H1 (cell line): ENCODE measurements at regions not wholly inside any gene's neighbourhood (a gene's known extent, or its start where the extent isn't known, plus 50 kb on each side); places are given as distances from the start of the nearest gene placed in this dataset.

Experiments
- CTCF ChIA-PET: fragments of 300-600 bp; sonication (Branson Sonifier 250); formaldehyde crosslinking; loops from one replicate; lab custom pipeline; 2021; ENCODE audit not compliant: partially characterized antibody; lab: Charles Lee
- POLR2A ChIA-PET: fragments of 300-600 bp; sonication (Branson Sonifier 250); formaldehyde crosslinking; loops from one replicate; lab custom pipeline; 2021; ENCODE audit warnings: inconsistent platforms; ENCODE audit not compliant: partially characterized antibody; lab: Charles Lee
- DNase-seq, 2 experiments: peaks; one replicate each; pipeline versions ENCODE4 v3.0.0 to v3.0.0-alpha.2; 2010 to 2022; ENCODE audit warnings: low spot score in 2 of 2, low read depth in 1 of 2, mixed read lengths in 1 of 2
- FAIRE-seq: peaks from 2 replicates; lab custom pipeline; 2011; peaks lifted over from hg19 to GRCh38; lab: Jason Lieb, UNC
- H2AFZ ChIP-seq: 2 replicates; pipeline ENCODE4 v1.8.1; 2012; ENCODE audit warnings: low read length, inconsistent platforms
- H2AK5ac ChIP-seq: 2 replicates; pipeline ENCODE4 v1.6.1; 2013; ENCODE audit warnings: low read depth, low read length
- H2BK120ac ChIP-seq: replicated peaks from 2 replicates; pipeline ENCODE3; 2013; ENCODE audit warnings: low read depth, low read length, inconsistent platforms
- H2BK12ac ChIP-seq: 2 replicates; pipeline ENCODE4 v1.6.1; 2013; ENCODE audit warnings: low read depth, low read length
- H2BK15ac ChIP-seq: 2 replicates; pipeline ENCODE4 v1.6.1; 2013; ENCODE audit warnings: low read length
- H2BK20ac ChIP-seq: 2 replicates; pipeline ENCODE4 v1.6.1; 2013; ENCODE audit warnings: low read length
- H2BK5ac ChIP-seq: 2 replicates; pipeline ENCODE4 v1.6.1; 2013; ENCODE audit warnings: low read depth, low read length
- H3K14ac ChIP-seq: 2 replicates; pipeline ENCODE4 v1.6.1; 2013; ENCODE audit warnings: inconsistent platforms; ENCODE audit not compliant: insufficient read length
- H3K18ac ChIP-seq: 2 replicates; pipeline ENCODE4 v1.6.1; 2013; ENCODE audit warnings: low read length; ENCODE audit errors: extremely low read depth
- H3K23ac ChIP-seq: 2 replicates; pipeline ENCODE4 v1.6.1; 2013; ENCODE audit warnings: inconsistent platforms; ENCODE audit not compliant: insufficient read length
- H3K23me2 ChIP-seq: 2 replicates; pipeline ENCODE4 v1.6.1; 2013; ENCODE audit warnings: low read depth, low read length
- H3K27ac ChIP-seq: 2 replicates; pipeline ENCODE4 v1.6.1; 2011; ENCODE audit warnings: low read depth, low read length, inconsistent platforms
- H3K27me3 ChIP-seq, 4 experiments: replicated peaks in 1 of 4; 1 replicate in 1 of 4; 2 replicates in 3 of 4; pipeline versions ENCODE4 v1.6.1 to v1.8.1; 2011 to 2013; ENCODE audit warnings: low read length in 3 of 4, mild to moderate bottlenecking in 3 of 4, inconsistent platforms in 2 of 4, mixed read lengths in 2 of 4, moderate library complexity in 1 of 4; ENCODE audit not compliant: control insufficient read depth in 3 of 4, insufficient read depth in 3 of 4; ENCODE audit errors: extremely low read depth in 1 of 4
- H3K36me3 ChIP-seq, 4 experiments: 2 replicates each; pipeline versions ENCODE4 v1.6.1 to v1.8.1; 2011 to 2013; ENCODE audit warnings: mild to moderate bottlenecking in 4 of 4, low read length in 3 of 4, moderate library complexity in 2 of 4, control low read depth in 1 of 4, inconsistent platforms in 1 of 4; ENCODE audit not compliant: insufficient read depth in 4 of 4, control insufficient read depth in 2 of 4
- H3K4ac ChIP-seq: replicated peaks from 2 replicates; pipeline ENCODE3; 2013; ENCODE audit warnings: low read length, low read depth, mixed read lengths, inconsistent platforms; ENCODE audit not compliant: insufficient read length
- H3K4me1 ChIP-seq, 4 experiments: replicated peaks in 1 of 4; 1 replicate in 1 of 4; 2 replicates in 3 of 4; pipeline versions ENCODE4 v1.6.1 to v1.8.1; 2011 to 2013; ENCODE audit warnings: low read length in 3 of 4, inconsistent platforms in 2 of 4, mixed read lengths in 1 of 4; ENCODE audit not compliant: insufficient read depth in 4 of 4, control insufficient read depth in 3 of 4
- H3K4me2 ChIP-seq, 2 experiments: 2 replicates each; pipeline versions ENCODE4 v1.6.1 to v1.8.1; 2011 to 2013; ENCODE audit warnings: low read depth in 2 of 2, low read length in 2 of 2, control low read depth in 1 of 2, inconsistent platforms in 1 of 2, mild to moderate bottlenecking in 1 of 2; ENCODE audit not compliant: insufficient read depth in 1 of 2
- H3K4me3 ChIP-seq, 4 experiments: fragments of 200-600, 300-600 bp in 1 of 4; sonication (generic), shearing (Covaris generic), sonication (Bioruptor Twin) in 1 of 4; 2 replicates each; pipeline versions ENCODE4 v1.5.1 to v1.8.1; 2011 to 2016; ENCODE audit warnings: low read length in 4 of 4, low read depth in 3 of 4, control low read depth in 2 of 4, inconsistent platforms in 2 of 4, mild to moderate bottlenecking in 2 of 4, mixed read lengths in 1 of 4, moderate library complexity in 1 of 4; ENCODE audit not compliant: insufficient read depth in 2 of 4; ENCODE audit errors: extremely low read depth in 1 of 4
- H3K56ac ChIP-seq: replicated peaks from 2 replicates; pipeline ENCODE3; 2013; ENCODE audit warnings: low read depth, mild to moderate bottlenecking, mixed read lengths, low read length, inconsistent platforms; ENCODE audit not compliant: insufficient read length
- H3K79me1 ChIP-seq: 2 replicates; pipeline ENCODE4 v1.6.1; 2013; ENCODE audit warnings: low read depth, low read length, control low read depth
- H3K79me2 ChIP-seq, 2 experiments: 2 replicates each; pipeline versions ENCODE4 v1.6.1 to v1.8.1; 2012 to 2013; ENCODE audit warnings: low read length in 2 of 2, mild to moderate bottlenecking in 2 of 2, inconsistent platforms in 1 of 2; ENCODE audit not compliant: insufficient read depth in 2 of 2, control insufficient read depth in 1 of 2
- H3K9ac ChIP-seq, 4 experiments: replicated peaks in 1 of 4; 1 replicate in 1 of 4; 2 replicates in 3 of 4; pipeline versions ENCODE4 v1.6.1 to v1.8.1; 2011 to 2013; ENCODE audit warnings: low read depth in 3 of 4, low read length in 3 of 4, control low read depth in 2 of 4, mild to moderate bottlenecking in 2 of 4, moderate library complexity in 2 of 4, inconsistent platforms in 1 of 4; ENCODE audit errors: extremely low read depth in 1 of 4
- H3K9me3 ChIP-seq, 2 experiments: 2 replicates each; pipeline versions ENCODE4 v1.6.1 to v1.8.1; 2012 to 2013; ENCODE audit warnings: mild to moderate bottlenecking in 2 of 2, moderate library complexity in 2 of 2, control low read depth in 1 of 2, inconsistent platforms in 1 of 2, low read depth in 1 of 2, low read length in 1 of 2, mixed read lengths in 1 of 2; ENCODE audit not compliant: insufficient read depth in 2 of 2
- H4K20me1 ChIP-seq, 2 experiments: replicated peaks in 1 of 2; 2 replicates each; pipeline versions ENCODE3 to v1.8.1; 2011 to 2013; ENCODE audit warnings: inconsistent platforms in 2 of 2, low read length in 2 of 2, mild to moderate bottlenecking in 1 of 2; ENCODE audit not compliant: insufficient read depth in 2 of 2, control insufficient read depth in 1 of 2
- H4K5ac ChIP-seq: 2 replicates; pipeline ENCODE4 v1.6.1; 2013; ENCODE audit warnings: low read length, low read depth, mixed read lengths, inconsistent platforms; ENCODE audit not compliant: insufficient read length
- H4K8ac ChIP-seq: 2 replicates; pipeline ENCODE4 v1.8.0; 2013; ENCODE audit warnings: mild to moderate bottlenecking, moderate library complexity, low read length, inconsistent platforms; ENCODE audit not compliant: insufficient read depth; ENCODE audit errors: extremely low read depth
- H4K91ac ChIP-seq: replicated peaks from 2 replicates; pipeline ENCODE3; 2013; ENCODE audit warnings: low read length, mixed read lengths, inconsistent platforms; ENCODE audit not compliant: insufficient read length
- ATF3 ChIP-seq: IDR thresholded peaks from 2 replicates; pipeline ENCODE4 v1.6.1; 2011; ENCODE audit warnings: low read depth, mild to moderate bottlenecking, low read length; ENCODE audit not compliant: insufficient read depth
- BACH1 ChIP-seq: IDR thresholded peaks from 2 replicates; pipeline ENCODE4 v1.6.1; 2012; ENCODE audit warnings: low read length, improper control_type of control experiment
- CTBP2 ChIP-seq: IDR thresholded peaks from 2 replicates; pipeline ENCODE4 v1.7.0; 2011; ENCODE audit warnings: borderline replicate concordance, mild to moderate bottlenecking, moderate library complexity, mixed read lengths, low read length; ENCODE audit not compliant: insufficient read depth, insufficient read length
- MAX ChIP-seq: IDR thresholded peaks from 2 replicates; pipeline ENCODE4 v1.6.1; 2012; ENCODE audit warnings: inconsistent platforms
- SAP30 ChIP-seq: fragments of 300-600 bp; sonication (generic); IDR thresholded peaks from 2 replicates; pipeline ENCODE4 v1.7.1; 2012; ENCODE audit warnings: low read length, moderate library complexity, mild to moderate bottlenecking, inconsistent platforms; ENCODE audit not compliant: insufficient read depth, insufficient replicate concordance
- SIX5 ChIP-seq: IDR thresholded peaks from 2 replicates; pipeline ENCODE4 v1.6.1; 2011; ENCODE audit warnings: mild to moderate bottlenecking, low read depth, low read length
- YY1 ChIP-seq: IDR thresholded peaks from 2 replicates; pipeline ENCODE4 v1.6.1; 2011; ENCODE audit warnings: low read depth, mild to moderate bottlenecking, low read length
- WGBS, 2 experiments: shearing (Covaris generic) in 1 of 2; methylation state at CpG; one replicate each; pipeline versions ENCODE4 v1.1.6 to v1.1.7; 2013 to 2015; ENCODE audit warnings: low lambda C conversion rate in 2 of 2, mixed read lengths in 2 of 2, inconsistent platforms in 1 of 2, low coverage in 1 of 2, missing lambda C conversion rate in 1 of 2; ENCODE audit not compliant: insufficient replicate concordance in 2 of 2, insufficient coverage in 1 of 2, insufficient read length in 1 of 2; ENCODE audit errors: extremely low coverage in 1 of 2, missing lambda C conversion rate in 1 of 2; 5-methylcytosine and 5-hydroxymethylcytosine counted together

DNA sequence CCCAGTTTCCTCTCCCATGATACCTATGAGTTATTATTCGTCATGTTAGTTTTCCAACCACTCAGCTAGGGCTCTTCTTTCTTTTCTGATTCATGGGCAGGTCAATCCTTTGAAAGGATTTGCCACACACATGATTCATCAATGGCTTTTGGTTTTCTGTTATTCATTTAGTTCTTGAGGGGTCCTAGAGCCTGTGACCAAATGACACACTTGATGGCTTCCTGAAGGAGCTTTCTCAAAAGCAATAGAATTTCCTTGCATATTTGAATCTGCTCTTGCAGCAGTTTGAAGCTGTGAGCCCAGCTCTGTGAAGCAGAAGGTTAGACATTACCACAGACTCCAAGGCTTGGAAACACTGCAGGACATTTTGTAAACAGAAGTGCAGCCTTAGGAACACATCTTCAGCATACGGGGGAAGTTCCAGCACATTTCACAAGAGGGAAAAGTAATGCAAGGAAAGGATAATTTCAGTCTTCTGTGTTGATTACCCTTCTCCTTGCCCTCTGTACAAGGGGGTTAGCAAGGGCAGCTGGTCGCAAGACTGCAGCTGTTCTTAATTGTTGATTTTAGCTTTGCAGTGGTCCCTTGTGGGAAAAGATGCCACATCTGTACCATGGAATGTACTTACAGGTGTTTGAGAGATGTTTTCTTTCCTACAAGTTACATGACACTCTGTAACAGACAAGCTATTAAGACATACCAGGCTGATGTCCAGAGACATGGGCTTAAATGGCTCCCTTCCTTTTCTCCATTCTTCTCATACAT, 338.6 kb downstream of the KCNRG start:
- no peaks in the 10 kb centered on the region for H3K27me3 ChIP-seq
- H2BK12ac ChIP-seq: no peak overlapping the region
- WGBS, 2 experiments: 95% methylated on average over 3 of the region's 3 CpGs; no CpG with 5 or more reads in 1 of the 2 experiments
- H2BK5ac ChIP-seq: no peak overlapping the region
- no peak overlapping the region for H3K4ac ChIP-seq
- H2BK120ac ChIP-seq: no peak overlapping the region
- no peaks in the 10 kb centered on the region for H4K20me1 ChIP-seq
- H2BK20ac ChIP-seq: no peak overlapping the region
- ChIA-PET CTCF (no interaction called here), POLR2A (interaction anchor here (1.1 to 1.2 kb wide), 2 partner anchors 17 to 24 kb away, joined by 3 read pairs; no protein-coding TSS in a partner anchor)
- H2AK5ac ChIP-seq: no peak overlapping the region
- H3K14ac ChIP-seq: no peak overlapping the region
- H3K4me2 ChIP-seq: no peak overlapping the region
- no peak overlapping the region for H3K18ac ChIP-seq
- no peaks in the 10 kb centered on the region for H3K79me1 ChIP-seq
- H3K9me3 ChIP-seq: no peaks in the 10 kb centered on the region
- H4K5ac ChIP-seq: no peak overlapping the region
- no peak overlapping the region for H3K9ac ChIP-seq
- H4K91ac ChIP-seq: no peak overlapping the region
- no peak overlapping the region for H2BK15ac ChIP-seq
- no peak overlapping the region for H3K56ac ChIP-seq
- no peak for DNase-seq
- no peak overlapping the region for H3K23ac ChIP-seq
- no peaks in the 10 kb centered on the region for H3K36me3 ChIP-seq
- no peak overlapping the region for H3K27ac ChIP-seq
- H4K8ac ChIP-seq: no peak overlapping the region
- no peak overlapping the region for H2AFZ ChIP-seq
- H3K4me3 ChIP-seq: no peak overlapping the region
- H3K4me1 ChIP-seq: no peaks in the 10 kb centered on the region
- no peak for FAIRE-seq
- no peak for TF ChIP-seq SIX5
- no peak for TF ChIP-seq CTBP2
- no peak for TF ChIP-seq MAX
- TF ChIP-seq ATF3: no peak
- TF ChIP-seq SAP30: no peak
- TF ChIP-seq YY1: no peak
- no peak for TF ChIP-seq BACH1
- no peaks in the 10 kb centered on the region for H3K79me2 ChIP-seq
- H3K23me2 ChIP-seq: no peaks in the 10 kb centered on the region
